ENCODE measurements at regions not wholly inside any gene's neighbourhood (a gene's known extent, or its start where the extent isn't known, plus 50 kb on each side); places are given as distances from the start of the nearest gene placed in this dataset.
"Not testable (repeated sequence)": the region's sequence is repeated elsewhere in the genome, so short reads cannot be mapped to it uniquely, and the experiment has no call there.

- H3K27me3 Mint-ChIP-seq, result no peaks in the 10 kb centered on the region
- POLR2A ChIA-PET, result no interaction called here
- no peaks in the 10 kb centered on the region for H3K4me1 Mint-ChIP-seq
Observed at GRCh38 chr14:53634793-53635192, 321.8 kb downstream of the BMP4 start.

GRCh38 chr14:53630336-53630735 lies 326.3 kb downstream of the BMP4 start:
- no peaks in the 10 kb centered on the region for H3K36me3 Mint-ChIP-seq (ENCODE audit: low read depth)

More at GRCh38 chr14:53634793-53635192, 321.8 kb downstream of the BMP4 start:
- no peak for DNase-seq
- H3K36me3 Mint-ChIP-seq (ENCODE audit: low read depth), result no peaks in the 10 kb centered on the region
- H3K9me3 Mint-ChIP-seq, result peaks cover 3% of the 10 kb centered on the region
- no peak overlapping the region for H3K27ac Mint-ChIP-seq
- H3K4me3 Mint-ChIP-seq, result no peak overlapping the region
- CTCF ChIA-PET, result no interaction called here

GRCh38 chr14:53628732-53629430 lies 327.7 kb downstream of the BMP4 start:
- ChIA-PET CTCF (no interaction called here), POLR2A (no interaction called here)

More at GRCh38 chr14:53630336-53630735, 326.3 kb downstream of the BMP4 start:
- no peaks in the 10 kb centered on the region for H3K27me3 Mint-ChIP-seq
- no peaks in the 10 kb centered on the region for H3K9me3 Mint-ChIP-seq
- DNase-seq, result no peak
- H3K4me3 Mint-ChIP-seq, result no peak overlapping the region
- ChIA-PET CTCF (no interaction called here), POLR2A (no interaction called here)
- H3K27ac Mint-ChIP-seq, result no peak overlapping the region
- H3K4me1 Mint-ChIP-seq, result no peaks in the 10 kb centered on the region

GRCh38 chr14:53628261-53628660 lies 328.4 kb downstream of the BMP4 start:
- POLR2A ChIA-PET, result no interaction called here
- no peaks in the 10 kb centered on the region for H3K27me3 Mint-ChIP-seq
- no peaks in the 10 kb centered on the region for H3K4me1 Mint-ChIP-seq
- CTCF ChIA-PET, result no interaction called here
- DNase-seq, result no peak
- no peaks in the 10 kb centered on the region for H3K9me3 Mint-ChIP-seq
- H3K27ac Mint-ChIP-seq, result no peak overlapping the region
- no peaks in the 10 kb centered on the region for H3K36me3 Mint-ChIP-seq (ENCODE audit: low read depth)
- H3K4me3 Mint-ChIP-seq, result no peak overlapping the region

More at GRCh38 chr14:53628732-53629430, 327.7 kb downstream of the BMP4 start:
- Mint-ChIP-seq H3K4me3 (no peak overlapping the region), H3K36me3 (ENCODE audit: low read depth) (no peaks in the 10 kb centered on the region), H3K9me3 (no peaks in the 10 kb centered on the region), H3K4me1 (no peaks in the 10 kb centered on the region), H3K27ac (no peak overlapping the region), H3K27me3 (no peaks in the 10 kb centered on the region)
- DNase-seq, result no peak

GRCh38 chr14:53626761-53627160 lies 329.9 kb downstream of the BMP4 start:
- H3K4me3 Mint-ChIP-seq, result no peak overlapping the region
- no peak for DNase-seq
- ChIA-PET POLR2A (no interaction called here), CTCF (no interaction called here)
- no peaks in the 10 kb centered on the region for H3K27me3 Mint-ChIP-seq
- no peaks in the 10 kb centered on the region for H3K9me3 Mint-ChIP-seq
- H3K27ac Mint-ChIP-seq, result no peak overlapping the region
- H3K36me3 Mint-ChIP-seq (ENCODE audit: low read depth), result no peaks in the 10 kb centered on the region
- no peaks in the 10 kb centered on the region for H3K4me1 Mint-ChIP-seq

- Mint-ChIP-seq H3K27ac (no peak overlapping the region), H3K4me1 (no peaks in the 10 kb centered on the region), H3K36me3 (ENCODE audit: low read depth) (no peaks in the 10 kb centered on the region), H3K4me3 (no peak overlapping the region), H3K9me3 (no peaks in the 10 kb centered on the region), H3K27me3 (no peaks in the 10 kb centered on the region)
- ChIA-PET CTCF (no interaction called here), POLR2A (no interaction called here)
- no peak for DNase-seq
Observed at GRCh38 chr14:53622447-53622846, 334.2 kb downstream of the BMP4 start.

GRCh38 chr14:53621921-53622320 lies 334.7 kb downstream of the BMP4 start:
- Mint-ChIP-seq H3K9me3 (no peaks in the 10 kb centered on the region), H3K4me1 (no peaks in the 10 kb centered on the region), H3K36me3 (ENCODE audit: low read depth) (no peaks in the 10 kb centered on the region), H3K27ac (no peak overlapping the region), H3K4me3 (no peak overlapping the region), H3K27me3 (no peaks in the 10 kb centered on the region)
- no peak for DNase-seq
- POLR2A ChIA-PET, result no interaction called here
- CTCF ChIA-PET, result no interaction called here

GRCh38 chr14:53621433-53621832 lies 335.2 kb downstream of the BMP4 start:
- Mint-ChIP-seq H3K4me1 (no peaks in the 10 kb centered on the region), H3K36me3 (ENCODE audit: low read depth) (no peaks in the 10 kb centered on the region), H3K27ac (no peak overlapping the region), H3K9me3 (no peaks in the 10 kb centered on the region), H3K27me3 (no peaks in the 10 kb centered on the region), H3K4me3 (no peak overlapping the region)
- CTCF ChIA-PET, result no interaction called here
- DNase-seq, result no peak
- POLR2A ChIA-PET, result no interaction called here

GRCh38 chr14:53620890-53621289 lies 335.7 kb downstream of the BMP4 start:
- ChIA-PET POLR2A (no interaction called here), CTCF (no interaction called here)
- Mint-ChIP-seq H3K4me3 (no peak overlapping the region), H3K27me3 (no peaks in the 10 kb centered on the region), H3K36me3 (ENCODE audit: low read depth) (no peaks in the 10 kb centered on the region), H3K27ac (no peak overlapping the region), H3K4me1 (no peaks in the 10 kb centered on the region), H3K9me3 (no peaks in the 10 kb centered on the region)
- DNase-seq, result no peak

- CTCF ChIA-PET, result no interaction called here
- DNase-seq, result no peak
Observed at GRCh38 chr14:53620317-53620716, 336.3 kb downstream of the BMP4 start.

GRCh38 chr14:53619691-53620231 lies 336.9 kb downstream of the BMP4 start:
- no peaks in the 10 kb centered on the region for H3K27me3 Mint-ChIP-seq
- H3K4me3 Mint-ChIP-seq, result no peak overlapping the region
- ChIA-PET POLR2A (no interaction called here), CTCF (no interaction called here)
- no peaks in the 10 kb centered on the region for H3K4me1 Mint-ChIP-seq
- no peak overlapping the region for H3K27ac Mint-ChIP-seq
- no peaks in the 10 kb centered on the region for H3K36me3 Mint-ChIP-seq (ENCODE audit: low read depth)
- H3K9me3 Mint-ChIP-seq, result no peaks in the 10 kb centered on the region
- no peak for DNase-seq

More at GRCh38 chr14:53620317-53620716, 336.3 kb downstream of the BMP4 start:
- no peaks in the 10 kb centered on the region for H3K27me3 Mint-ChIP-seq
- POLR2A ChIA-PET, result no interaction called here
- H3K4me3 Mint-ChIP-seq, result no peak overlapping the region
- no peaks in the 10 kb centered on the region for H3K36me3 Mint-ChIP-seq (ENCODE audit: low read depth)
- H3K27ac Mint-ChIP-seq, result no peak overlapping the region
- H3K9me3 Mint-ChIP-seq, result no peaks in the 10 kb centered on the region
- H3K4me1 Mint-ChIP-seq, result no peaks in the 10 kb centered on the region

GRCh38 chr14:53616536-53616935 lies 340.1 kb downstream of the BMP4 start:
- H3K27me3 Mint-ChIP-seq; H3K4me1 Mint-ChIP-seq; POLR2A ChIA-PET; H3K27ac Mint-ChIP-seq; CTCF ChIA-PET; DNase-seq; H3K9me3 Mint-ChIP-seq; H3K36me3 Mint-ChIP-seq (ENCODE audit: low read depth); H3K4me3 Mint-ChIP-seq: not testable (repeated sequence)

- ChIA-PET POLR2A (no interaction called here), CTCF (no interaction called here)
- H3K36me3 Mint-ChIP-seq (ENCODE audit: low read depth), result no peaks in the 10 kb centered on the region
- no peaks in the 10 kb centered on the region for H3K9me3 Mint-ChIP-seq
- H3K27ac Mint-ChIP-seq, result no peak overlapping the region
- no peak overlapping the region for H3K4me3 Mint-ChIP-seq
- H3K27me3 Mint-ChIP-seq, result no peaks in the 10 kb centered on the region
- no peaks in the 10 kb centered on the region for H3K4me1 Mint-ChIP-seq
- no peak for DNase-seq
Observed at GRCh38 chr14:53615252-53615651, 341.4 kb downstream of the BMP4 start.

- Mint-ChIP-seq H3K27me3 (no peaks in the 10 kb centered on the region), H3K4me3 (no peak overlapping the region), H3K27ac (no peak overlapping the region), H3K36me3 (ENCODE audit: low read depth) (no peaks in the 10 kb centered on the region), H3K4me1 (no peaks in the 10 kb centered on the region), H3K9me3 (no peaks in the 10 kb centered on the region)
- DNase-seq, result no peak
- CTCF ChIA-PET, result no interaction called here
- POLR2A ChIA-PET, result no interaction called here
Observed at GRCh38 chr14:53613404-53614253, 343.0 kb downstream of the BMP4 start.
